GM18505 (cell line): ENCODE measurements at regions not wholly inside any gene's neighbourhood (a gene's known extent, or its start where the extent isn't known, plus 50 kb on each side); places are given as distances from the start of the nearest gene placed in this dataset.

ENCODE experiments used
- ATAC-seq: cut with Tn5 transposase; IDR thresholded peaks from one replicate; pipeline ENCODE4 v1.9.1; 2021; ENCODE audit not compliant: unreplicated experiment
- POLR2A ChIP-seq: IDR thresholded peaks from 4 replicates; pipeline ENCODE4 v1.6.1; 2011; ENCODE audit warnings: borderline replicate concordance; ENCODE audit not compliant: insufficient read depth, insufficient read length; ENCODE audit errors: extremely low read depth

DNA sequence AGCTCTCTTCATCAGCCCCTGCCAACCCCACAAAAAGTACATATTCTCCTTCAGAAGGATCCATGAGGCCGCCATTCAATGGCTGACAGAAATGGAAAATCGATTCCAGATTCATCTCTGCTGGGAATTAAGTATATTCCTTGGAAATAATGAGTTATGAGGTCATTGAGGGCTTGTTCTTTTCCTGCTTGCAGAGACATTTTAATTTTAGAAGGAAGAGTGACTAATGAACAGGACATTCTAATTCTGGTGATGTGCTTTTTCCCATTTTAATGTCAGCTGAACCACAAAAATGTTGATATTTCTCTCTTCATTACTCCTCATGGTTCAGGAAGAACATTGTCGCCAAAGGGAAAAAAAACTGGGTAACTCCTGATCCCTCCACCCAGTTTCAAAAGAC, 314.0 kb downstream of the PIK3R1 start:
- no peak for TF ChIP-seq POLR2A
- ATAC-seq, result no peak

DNA sequence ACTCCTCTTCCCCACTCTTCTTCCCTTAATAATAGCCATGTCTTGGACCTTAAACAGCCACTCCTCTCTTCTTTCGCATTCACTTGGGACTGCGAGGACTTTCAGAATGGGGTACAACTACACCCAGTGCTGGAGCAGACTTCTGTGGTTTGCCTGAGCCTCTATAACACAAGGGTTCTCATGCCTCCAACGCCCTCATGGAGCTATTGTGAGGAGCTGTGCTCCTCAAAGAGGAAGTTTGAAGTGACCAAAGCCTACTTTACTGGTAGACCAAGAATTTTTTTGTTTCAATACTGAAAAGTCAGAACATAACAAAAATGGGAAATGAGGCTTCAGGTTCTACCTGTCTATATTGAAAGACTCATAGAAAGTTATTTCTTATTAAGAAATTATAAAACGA, 316.4 kb downstream of the PIK3R1 start:
- TF ChIP-seq POLR2A, result no peak
- ATAC-seq, result no peak

DNA sequence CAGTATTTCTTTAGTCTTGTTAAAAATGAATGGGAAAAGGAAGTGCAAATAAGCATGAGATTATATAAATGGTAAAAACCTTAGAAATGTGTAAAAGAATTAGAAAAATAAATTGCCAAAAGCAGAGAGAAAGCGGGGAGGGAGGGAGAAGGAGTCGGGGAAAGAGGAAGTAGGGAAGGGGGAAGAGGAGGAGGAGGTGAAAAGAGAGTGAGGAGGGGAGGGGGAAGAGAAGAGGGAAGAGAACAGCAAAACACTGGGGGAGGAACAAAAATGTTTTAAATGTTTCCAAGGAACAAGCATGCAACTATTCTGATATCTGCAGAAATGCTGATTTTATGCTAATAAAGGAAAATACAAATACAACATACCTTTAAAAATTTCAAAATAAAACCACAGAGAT, 317.5 kb downstream of the PIK3R1 start:
- no peak for ATAC-seq
- no peak for TF ChIP-seq POLR2A

DNA sequence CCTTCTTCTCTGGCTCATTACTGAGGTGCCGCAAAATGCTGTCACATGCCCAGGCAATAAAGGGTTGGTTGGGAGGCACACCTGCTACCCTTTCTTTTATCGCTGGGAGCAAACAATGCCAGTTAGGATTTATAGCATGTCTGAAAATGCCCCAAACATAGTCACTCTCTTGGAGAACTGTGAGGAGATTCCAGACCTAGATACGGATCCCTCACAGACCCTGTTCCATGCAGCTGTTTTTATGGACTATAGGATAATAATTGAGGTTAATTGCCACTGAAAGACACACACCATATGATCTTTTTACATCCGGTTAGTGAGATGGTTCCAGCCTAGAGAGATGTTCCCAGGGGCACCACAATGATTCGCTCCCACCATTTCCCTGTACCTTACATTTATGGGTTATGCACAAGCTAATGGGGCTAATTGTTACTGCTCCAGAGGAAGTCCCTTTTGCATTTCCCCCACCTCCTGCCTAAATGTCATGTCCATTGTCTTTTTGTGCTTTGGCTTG, 318.1 kb downstream of the PIK3R1 start:
- no peak for ATAC-seq
- no peak for TF ChIP-seq POLR2A

DNA sequence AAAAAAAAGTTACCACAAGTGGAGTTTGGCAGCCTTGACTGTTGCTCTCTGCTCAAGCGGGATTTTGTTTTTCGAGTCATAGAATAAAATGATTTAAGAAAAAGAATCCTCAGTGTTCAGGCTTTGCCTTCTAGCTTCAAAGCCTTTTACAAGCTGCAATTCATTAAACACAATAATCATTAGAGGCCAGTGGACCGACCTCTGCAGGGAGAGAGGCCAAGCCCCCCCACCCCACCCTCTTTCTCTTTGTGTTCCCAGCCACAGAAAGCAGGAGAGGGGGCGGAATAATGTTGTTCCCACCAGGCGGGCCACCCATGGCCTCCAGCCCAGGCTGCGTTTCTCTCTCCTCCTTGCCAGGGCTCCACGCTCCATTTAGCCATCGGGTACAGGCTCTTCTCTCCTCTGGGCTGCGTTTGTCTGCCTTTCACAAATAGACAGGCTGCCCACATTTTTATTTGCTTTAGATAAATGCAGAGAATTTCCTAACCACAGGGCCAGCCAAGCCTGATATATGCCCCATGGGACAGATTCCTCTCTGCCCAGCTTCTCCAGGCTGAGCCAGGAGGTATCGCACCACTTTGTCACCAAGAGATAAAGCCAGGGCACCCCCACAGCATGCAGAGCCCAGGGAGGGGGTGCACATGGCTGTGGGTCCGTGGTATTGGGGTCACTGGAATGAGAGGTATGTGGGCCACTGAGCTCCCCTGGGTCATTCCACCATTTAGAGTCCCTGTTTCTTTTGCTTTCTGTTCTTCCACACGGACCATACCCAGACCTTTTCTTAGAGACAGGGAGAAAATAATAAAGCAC, 318.8 kb downstream of the PIK3R1 start:
- TF ChIP-seq POLR2A, result no peak
- no peak for ATAC-seq

DNA sequence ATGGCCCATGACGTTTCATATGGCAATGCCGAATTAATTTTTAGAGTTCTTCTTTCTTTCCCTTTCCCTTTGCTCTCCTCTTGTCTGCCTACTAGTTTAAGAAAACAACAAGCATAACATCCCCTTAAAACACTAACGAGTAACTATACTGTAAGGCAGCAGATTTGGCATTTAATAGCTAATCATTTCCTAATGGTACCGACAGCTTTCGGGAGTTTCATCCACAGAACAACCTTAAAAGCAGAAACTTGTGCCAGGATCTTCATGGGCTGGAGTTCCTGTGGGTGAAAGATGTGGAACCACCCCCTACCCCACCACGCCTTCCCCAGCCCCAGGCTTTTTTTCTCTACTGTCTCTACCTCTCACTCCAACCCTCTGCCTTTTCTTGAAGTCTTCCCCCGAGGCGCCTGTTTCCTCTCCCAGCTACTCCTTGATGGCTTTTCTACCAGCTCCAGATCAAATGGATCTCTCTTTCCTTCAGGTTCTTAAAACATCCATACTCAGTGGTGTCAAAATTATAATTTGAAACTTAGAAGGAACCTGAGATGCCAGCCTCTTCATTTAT, 319.5 kb downstream of the PIK3R1 start:
- ATAC-seq, result no peak
- no peak for TF ChIP-seq POLR2A

DNA sequence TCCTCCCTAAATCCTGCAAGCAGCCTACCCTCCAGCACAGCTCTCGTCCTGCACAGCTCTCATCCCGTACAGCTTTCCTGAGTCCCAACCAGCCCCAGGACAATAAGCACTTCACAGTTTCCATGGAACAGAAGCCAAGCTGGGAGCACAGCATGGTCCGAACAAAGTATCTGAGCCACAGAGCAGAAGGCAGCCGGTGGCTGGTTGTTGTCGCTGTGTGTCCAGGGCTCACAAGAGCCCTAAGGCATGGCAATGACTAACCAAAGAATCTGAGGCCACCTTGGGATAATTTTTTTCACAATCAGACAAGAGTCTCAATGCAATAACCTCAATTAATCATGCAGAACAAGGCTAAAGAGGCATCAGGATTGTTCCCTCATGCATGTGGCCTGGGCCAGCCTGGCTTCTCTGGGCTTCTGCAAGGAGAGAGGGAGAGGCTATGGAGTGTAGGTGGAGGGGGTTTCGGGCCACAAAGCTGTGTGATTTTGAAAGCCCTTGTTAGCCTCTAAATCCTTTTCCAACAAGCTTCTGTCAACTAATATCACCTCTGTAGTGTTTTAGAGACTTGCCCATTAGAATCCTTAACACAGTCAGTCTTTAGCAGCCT, 323.4 kb downstream of the PIK3R1 start:
- no peak for ATAC-seq
- no peak for TF ChIP-seq POLR2A

DNA sequence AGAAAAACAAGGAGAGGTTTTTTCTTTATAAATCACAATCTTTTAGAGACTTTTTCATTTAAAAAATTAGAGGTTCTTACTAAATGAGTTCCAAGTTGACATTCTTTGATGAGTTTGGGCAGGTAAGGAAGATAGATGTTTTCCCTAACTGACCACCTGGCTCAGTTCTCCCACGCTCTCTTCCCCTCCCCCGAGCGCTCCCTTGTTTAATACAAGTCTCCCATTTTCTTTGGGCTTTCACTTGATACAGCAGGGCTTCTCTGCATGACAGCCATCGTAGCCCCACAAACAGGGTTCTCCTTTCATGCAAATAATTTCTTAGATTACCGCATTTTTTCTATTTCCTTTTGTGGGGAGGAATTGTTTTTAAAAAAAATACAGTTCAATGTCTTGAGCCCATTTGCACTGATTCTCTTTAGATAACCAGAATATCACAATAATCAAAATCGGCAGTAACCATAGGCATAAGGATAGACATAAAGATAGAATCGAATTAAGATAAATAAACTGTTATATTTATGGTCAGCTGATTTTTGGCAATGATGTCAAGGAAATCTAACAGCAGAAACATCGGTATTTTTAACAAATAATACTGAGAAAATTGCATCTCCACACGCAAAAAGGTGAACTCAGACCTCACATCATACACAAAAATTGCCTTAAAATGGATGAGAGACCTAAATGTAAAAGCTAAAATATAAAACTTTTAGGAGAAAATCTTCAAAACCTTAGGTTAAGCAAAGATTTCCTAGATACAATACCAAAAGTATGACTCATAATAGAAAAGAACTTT, 325.4 kb downstream of the PIK3R1 start:
- no peak for TF ChIP-seq POLR2A
- ATAC-seq, result no peak

DNA sequence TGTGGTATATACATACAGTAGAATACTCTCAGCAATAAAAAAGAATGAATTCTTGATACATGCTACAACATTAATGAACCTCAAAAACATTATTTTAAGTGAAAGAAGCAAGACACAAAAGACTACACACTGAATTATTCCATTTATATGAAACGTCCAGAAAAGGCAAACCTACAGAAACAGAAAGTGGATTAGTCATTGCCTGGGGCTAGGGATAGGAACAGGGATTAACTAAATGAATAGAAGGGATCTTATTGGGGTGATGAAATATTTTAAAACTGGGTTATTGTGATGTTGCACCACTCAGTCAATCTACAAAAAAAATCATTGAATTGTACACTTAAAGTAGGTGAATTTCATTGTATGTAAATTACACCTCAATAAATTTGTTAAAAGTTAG, 326.7 kb downstream of the PIK3R1 start:
- no peak for ATAC-seq
- TF ChIP-seq POLR2A, result no peak

DNA sequence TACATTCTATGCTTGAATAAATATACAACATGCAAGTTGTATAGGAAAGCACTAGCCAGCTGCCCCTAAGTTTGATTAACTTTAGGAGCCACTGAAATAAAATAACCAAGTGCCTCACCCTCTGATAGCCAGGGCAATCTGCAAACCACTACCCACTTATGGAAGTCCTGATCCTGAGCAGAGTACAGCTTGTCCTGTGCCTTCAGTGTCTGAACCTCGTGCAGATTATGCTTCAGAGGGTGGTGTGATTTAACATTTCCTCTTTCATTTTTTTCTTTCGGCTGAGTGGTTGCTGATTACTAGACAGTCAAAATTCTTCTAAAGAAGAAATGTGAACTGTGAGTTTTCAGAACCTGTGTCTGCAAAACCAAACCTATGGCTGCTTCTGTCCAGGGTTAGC, 327.7 kb downstream of the PIK3R1 start:
- ATAC-seq, result no peak
- no peak for TF ChIP-seq POLR2A

DNA sequence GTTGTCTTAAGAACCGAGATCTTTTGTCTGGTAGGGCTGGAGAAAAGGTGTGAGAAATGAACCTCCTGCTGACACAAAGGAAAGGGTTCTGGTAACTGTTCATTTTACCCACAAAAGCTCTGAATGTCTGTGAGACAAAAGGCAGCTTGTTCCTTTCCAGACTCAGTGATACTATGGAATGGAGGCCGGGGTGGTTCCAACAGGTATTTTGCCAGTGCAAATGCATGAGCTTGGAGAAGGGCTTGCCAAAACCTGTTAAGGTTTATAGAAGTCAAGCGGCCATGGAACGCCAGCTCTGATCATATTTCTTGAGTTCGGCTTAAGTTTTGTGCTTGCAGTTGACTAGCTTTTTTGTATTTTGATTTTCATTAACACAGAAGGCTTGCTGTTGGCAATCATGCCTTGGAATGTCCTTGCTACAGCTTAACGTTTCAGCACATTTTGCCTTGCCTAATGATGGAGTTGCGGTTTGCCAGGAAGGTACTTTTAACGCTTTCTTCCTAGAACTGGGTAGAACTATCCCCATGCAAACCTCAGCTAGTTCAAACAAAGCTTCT, 328.6 kb downstream of the PIK3R1 start:
- TF ChIP-seq POLR2A, result no peak
- ATAC-seq, result no peak

DNA sequence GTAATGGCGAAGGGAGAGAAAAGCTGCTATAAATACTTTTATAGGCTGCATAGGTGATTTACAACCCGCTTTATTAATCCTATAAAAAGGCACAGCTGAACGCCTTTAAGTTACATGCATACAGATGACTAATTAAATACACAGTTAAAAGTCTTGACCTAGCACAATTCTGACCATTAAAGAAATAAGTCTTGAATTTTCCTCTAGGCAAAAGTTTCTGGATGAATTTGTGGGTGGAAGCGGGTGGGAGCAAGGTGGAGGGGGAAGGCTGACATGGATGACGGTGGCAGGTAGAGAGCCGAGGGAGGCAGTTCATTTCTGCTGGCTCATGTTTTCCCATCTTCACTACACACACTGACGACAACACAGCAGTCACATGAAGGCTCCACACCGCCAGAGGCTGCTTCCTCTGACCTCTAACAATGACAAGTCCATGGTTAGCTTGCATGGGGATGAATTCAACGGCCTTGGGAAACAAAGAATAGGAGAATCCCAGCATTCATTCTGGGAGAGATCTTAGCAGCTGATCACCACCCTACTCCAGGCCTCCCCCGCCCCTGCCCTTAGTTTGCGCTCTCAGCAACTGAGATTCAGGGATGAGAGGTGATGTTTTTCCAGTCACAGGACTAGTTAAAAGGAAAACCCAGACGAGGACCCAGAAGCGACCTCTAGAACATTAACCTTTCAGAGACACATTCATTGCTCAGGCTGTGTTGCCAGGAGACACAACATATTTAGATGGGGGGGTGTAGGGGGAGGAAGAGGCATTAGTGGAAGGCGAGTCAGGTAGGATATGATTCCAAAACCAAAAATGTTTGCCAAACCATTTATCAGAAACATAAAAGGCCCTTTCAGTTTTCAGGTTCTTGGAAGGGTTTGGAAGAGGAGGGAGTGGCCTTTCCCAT, 329.3 kb downstream of the PIK3R1 start:
- ATAC-seq, result no peak
- no peak for TF ChIP-seq POLR2A

DNA sequence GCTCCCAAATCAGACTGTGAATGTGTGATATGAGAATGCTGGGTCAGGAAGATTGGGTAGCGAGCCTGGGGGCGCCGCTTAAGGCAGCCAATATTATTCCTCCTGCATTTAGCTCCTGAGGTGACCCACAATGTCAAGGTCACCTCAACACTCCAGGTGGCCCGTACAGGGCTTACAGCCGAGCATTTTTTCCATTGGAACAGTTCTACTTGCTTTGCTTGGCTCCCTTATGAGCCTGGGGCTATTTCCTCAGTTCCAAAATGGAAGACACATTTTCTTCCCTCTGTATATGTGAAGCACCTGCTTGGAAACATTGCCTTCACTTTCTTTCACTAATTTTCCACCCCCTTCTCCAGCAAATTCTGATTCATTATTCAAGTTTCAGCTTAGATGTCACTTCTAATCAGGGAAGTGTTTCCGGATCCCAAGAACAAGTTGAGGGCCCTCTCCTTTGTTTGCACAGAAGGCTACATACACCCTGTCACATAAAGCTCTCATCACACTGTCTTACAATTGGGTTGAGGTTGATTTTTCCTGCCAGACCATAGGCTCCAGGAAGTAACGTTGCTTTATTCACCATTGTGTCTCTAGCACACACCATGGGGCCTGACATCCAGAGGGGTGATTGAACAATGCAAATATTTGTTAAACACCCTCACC, 330.2 kb downstream of the PIK3R1 start:
- no peak for TF ChIP-seq POLR2A
- ATAC-seq, result no peak
